ENCODE measurements at regions not wholly inside any gene's neighbourhood (a gene's known extent, or its start where the extent isn't known, plus 50 kb on each side); places are given as distances from the start of the nearest gene placed in this dataset.
A peak's percentile ranks its signal among the peaks of the same experiment; 100 is the strongest.

- DNase-seq (ENCODE audit: low read depth): peak; percentile 32
- TF ChIP-seq CTCF (IDR thresholded peaks at IDR 0.05; ENCODE audit: insufficient read depth, low read depth, low read length, missing control alignments): peak; percentile 8
These were observed 197.4 kb upstream of the FOXP2 start for GRCh38 chr7:114217026-114217806.

GRCh38 chr7:114214466-114214865, 200.1 kb upstream of the FOXP2 start:
- DNase-seq (ENCODE audit: low read depth): no peak
- H3K4me3 ChIP-seq (ENCODE audit: low read depth, low read length): no peak overlapping the region
- no peak for TF ChIP-seq CTCF (IDR thresholded peaks at IDR 0.05; ENCODE audit: insufficient read depth, low read depth, low read length, missing control alignments)

More at GRCh38 chr7:114217026-114217806, 197.4 kb upstream of the FOXP2 start:
- no peak overlapping the region for H3K4me3 ChIP-seq (ENCODE audit: low read depth, low read length)

GRCh38 chr7:114212721-114213429, 201.7 kb upstream of the FOXP2 start:
- no peak for DNase-seq (ENCODE audit: low read depth)
- no peak for TF ChIP-seq CTCF (IDR thresholded peaks at IDR 0.05; ENCODE audit: insufficient read depth, low read depth, low read length, missing control alignments)
- no peak overlapping the region for H3K4me3 ChIP-seq (ENCODE audit: low read depth, low read length)

DNA sequence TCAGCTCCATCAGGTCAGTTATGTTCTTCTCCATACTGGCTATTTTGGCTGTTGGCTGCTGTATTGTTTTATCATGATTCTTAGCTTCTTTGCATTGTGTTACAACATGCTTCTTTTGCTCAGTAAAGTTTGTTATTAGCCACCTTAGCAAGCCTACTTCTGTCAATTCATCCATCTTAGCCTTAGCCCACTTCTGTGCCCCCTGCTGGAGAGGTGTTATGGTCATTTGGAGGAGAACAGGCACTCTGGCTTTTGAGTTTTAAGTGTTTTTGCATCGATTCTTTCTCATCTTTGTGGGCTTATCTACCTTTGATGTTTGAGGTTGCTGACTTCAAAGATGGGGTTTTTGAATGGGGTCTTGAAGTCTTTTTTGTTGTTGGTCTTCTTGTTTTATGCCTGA, 204.6 kb upstream of the FOXP2 start:
- H3K4me3 ChIP-seq (ENCODE audit: low read depth, low read length): no peak overlapping the region
- DNase-seq (ENCODE audit: low read depth): peak; percentile 13

DNA sequence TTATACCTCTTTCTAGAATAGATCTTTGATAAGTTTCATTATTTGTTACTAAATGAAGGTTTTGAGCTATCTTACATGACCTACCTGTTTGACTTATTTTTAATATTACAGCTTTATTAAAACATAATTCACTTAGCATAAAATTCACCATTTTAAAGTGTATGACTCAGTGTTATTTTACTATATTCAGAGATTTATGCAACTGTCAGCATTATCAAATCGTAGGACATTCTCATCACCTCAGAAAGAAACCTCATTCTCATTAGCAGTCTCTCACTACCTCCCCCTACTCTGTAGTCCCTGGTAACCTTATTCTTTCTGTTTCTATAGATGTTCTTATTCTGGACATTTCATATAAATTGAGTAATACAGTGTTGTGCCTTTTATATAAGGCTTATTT, 207.9 kb upstream of the FOXP2 start:
- no peak for TF ChIP-seq CTCF (IDR thresholded peaks at IDR 0.05; ENCODE audit: insufficient read depth, low read depth, low read length, missing control alignments)
- no peak overlapping the region for H3K4me3 ChIP-seq (ENCODE audit: low read depth, low read length)
- no peak for DNase-seq (ENCODE audit: low read depth)

More for the DNA sequence above, 204.6 kb upstream of the FOXP2 start:
- peak; percentile 7 for TF ChIP-seq CTCF (IDR thresholded peaks at IDR 0.05; ENCODE audit: insufficient read depth, low read depth, low read length, missing control alignments)

GRCh38 chr7:114196517-114196916, 218.1 kb upstream of the FOXP2 start:
- no peak for TF ChIP-seq CTCF (IDR thresholded peaks at IDR 0.05; ENCODE audit: insufficient read depth, low read depth, low read length, missing control alignments)
- no peak for DNase-seq (ENCODE audit: low read depth)
- H3K4me3 ChIP-seq (ENCODE audit: low read depth, low read length): no peak overlapping the region

Measured in GM12865 (cell line).